Liver (tissue), 8 donors: ENCODE measurements at regions not wholly inside any gene's neighbourhood (a gene's known extent, or its start where the extent isn't known, plus 50 kb on each side); places are given as distances from the start of the nearest gene placed in this dataset.

Experiments
- DNase-seq: peaks from one replicate; pipeline ENCODE4 v3.0.0-alpha.2; 2017; ENCODE audit warnings: low spot score
- H3K27ac ChIP-seq, 2 donors: one replicate each; pipeline ENCODE4 v1.7.0; 2013; ENCODE audit warnings: inconsistent platforms in 2 of 2, low read length in 2 of 2, control low read depth in 1 of 2, low read depth in 1 of 2, mild to moderate bottlenecking in 1 of 2
- H3K27me3 ChIP-seq, 4 donors: one replicate each; pipeline versions ENCODE4 v1.6.1 to v1.7.0; 2013; ENCODE audit warnings: low read length in 3 of 4, inconsistent platforms in 1 of 4, mild to moderate bottlenecking in 1 of 4, moderate library complexity in 1 of 4; ENCODE audit not compliant: control insufficient read depth in 4 of 4, insufficient read depth in 4 of 4
- H3K36me3 ChIP-seq, 4 donors: one replicate each; pipeline versions ENCODE4 v1.6.1 to v1.7.0; 2013; ENCODE audit warnings: low read length in 3 of 4, mild to moderate bottlenecking in 3 of 4, low read depth in 1 of 4, moderate library complexity in 1 of 4; ENCODE audit not compliant: control insufficient read depth in 4 of 4, insufficient read depth in 3 of 4
- H3K4me1 ChIP-seq, 4 donors: one replicate each; pipeline versions ENCODE4 v1.6.1 to v1.7.0; 2013; ENCODE audit warnings: low read length in 3 of 4, mild to moderate bottlenecking in 3 of 4, moderate library complexity in 1 of 4; ENCODE audit not compliant: control insufficient read depth in 4 of 4, insufficient read depth in 4 of 4
- H3K4me3 ChIP-seq, 3 donors: one replicate each; pipeline versions ENCODE4 v1.6.1 to v1.7.0; 2013; ENCODE audit warnings: low read length in 3 of 3, control low read depth in 1 of 3, low read depth in 1 of 3, mild to moderate bottlenecking in 1 of 3
- H3K9ac ChIP-seq, 2 donors: one replicate each; pipeline ENCODE4 v1.7.0; 2013; ENCODE audit warnings: low read length in 2 of 2, mild to moderate bottlenecking in 2 of 2, moderate library complexity in 2 of 2, control low read depth in 1 of 2, low read depth in 1 of 2
- H3K9me3 ChIP-seq, 4 donors: one replicate each; pipeline versions ENCODE4 v1.6.1 to v1.7.0; 2013; ENCODE audit warnings: low read length in 3 of 4; ENCODE audit not compliant: control insufficient read depth in 4 of 4
- EGR1 ChIP-seq, 2 donors: IDR thresholded peaks; 2 replicates each; pipeline ENCODE4 v1.6.1; 2016 to 2018; ENCODE audit warnings: antibody characterized with exemption in 2 of 2, low read depth in 2 of 2
- FOXA1 ChIP-seq: IDR thresholded peaks from 2 replicates; pipeline ENCODE4 v1.6.1; 2016; ENCODE audit warnings: antibody characterized with exemption
- FOXA2 ChIP-seq: IDR thresholded peaks from 2 replicates; pipeline ENCODE4 v1.6.1; 2016; ENCODE audit warnings: antibody characterized with exemption
- GABPA ChIP-seq, 2 donors: IDR thresholded peaks in 1 of 2; conservative IDR thresholded peaks in 1 of 2; 2 replicates each; pipeline ENCODE4 v1.6.1; 2016; ENCODE audit warnings: antibody characterized with exemption in 2 of 2, mild to moderate bottlenecking in 1 of 2, moderate library complexity in 1 of 2
- HNF4A ChIP-seq, 2 donors: conservative IDR thresholded peaks; 2 replicates each; pipeline ENCODE4 v1.6.1; 2016; ENCODE audit warnings: antibody characterized with exemption in 2 of 2, mild to moderate bottlenecking in 2 of 2
- HNF4G ChIP-seq: IDR thresholded peaks from 2 replicates; pipeline ENCODE4 v1.6.1; 2016; ENCODE audit warnings: antibody characterized with exemption
- JUND ChIP-seq, 2 donors: IDR thresholded peaks; 2 replicates each; pipeline ENCODE4 v1.6.1; 2016; ENCODE audit warnings: antibody characterized with exemption in 2 of 2
- NR2F2 ChIP-seq: IDR thresholded peaks from 2 replicates; pipeline ENCODE4 v1.6.1; 2016; ENCODE audit warnings: antibody characterized with exemption
- RAD21 ChIP-seq, 2 donors: IDR thresholded peaks; 2 replicates each; pipeline ENCODE4 v1.6.1; 2016; ENCODE audit warnings: antibody characterized with exemption in 2 of 2, mild to moderate bottlenecking in 2 of 2
- RXRA ChIP-seq, 2 donors: IDR thresholded peaks; 2 replicates each; pipeline ENCODE4 v1.6.1; 2017 to 2018; ENCODE audit warnings: antibody characterized with exemption in 2 of 2, mild to moderate bottlenecking in 1 of 2
- SP1 ChIP-seq: IDR thresholded peaks from 2 replicates; pipeline ENCODE4 v1.6.1; 2018; ENCODE audit warnings: antibody characterized with exemption, mild to moderate bottlenecking
- TAF1 ChIP-seq: conservative IDR thresholded peaks from 2 replicates; pipeline ENCODE4 v1.6.1; 2016; ENCODE audit warnings: antibody characterized with exemption, mild to moderate bottlenecking
- YY1 ChIP-seq: IDR thresholded peaks from 2 replicates; pipeline ENCODE4 v1.6.1; 2016; ENCODE audit warnings: antibody characterized with exemption, mild to moderate bottlenecking
- WGBS: extraction: QIAGEN DNeasy Blood & Tissue Kit; methylation state at CpG from one replicate; pipeline ENCODE4 v1.1.7; 2013; 5-methylcytosine and 5-hydroxymethylcytosine counted together
- TF ChIP-seq, protein P1 (sequence below): fragments of 150-350 bp; IDR thresholded peaks from 2 replicates; pipeline ENCODE4 v1.5.1; 2017; ENCODE audit warnings: improper control_type of control experiment, low read depth, low read length; ENCODE audit not compliant: missing input control
- TF ChIP-seq, protein P2 (sequence below): IDR thresholded peaks from 2 replicates; pipeline ENCODE4 v1.6.1; 2016; ENCODE audit warnings: antibody characterized with exemption, mild to moderate bottlenecking
- TF ChIP-seq, protein P3 (sequence below): IDR thresholded peaks from 2 replicates; pipeline ENCODE4 v1.6.1; 2016; ENCODE audit warnings: antibody characterized with exemption
- TF ChIP-seq, protein P4 (sequence below): IDR thresholded peaks from 2 replicates; pipeline ENCODE4 v1.6.1; 2016; ENCODE audit warnings: antibody characterized with exemption
- donor health status: healthy.
- donor health status: healthy.
- donor health status: healthy.
- donor health status: healthy.
- donor health status: healthy.

DNA sequence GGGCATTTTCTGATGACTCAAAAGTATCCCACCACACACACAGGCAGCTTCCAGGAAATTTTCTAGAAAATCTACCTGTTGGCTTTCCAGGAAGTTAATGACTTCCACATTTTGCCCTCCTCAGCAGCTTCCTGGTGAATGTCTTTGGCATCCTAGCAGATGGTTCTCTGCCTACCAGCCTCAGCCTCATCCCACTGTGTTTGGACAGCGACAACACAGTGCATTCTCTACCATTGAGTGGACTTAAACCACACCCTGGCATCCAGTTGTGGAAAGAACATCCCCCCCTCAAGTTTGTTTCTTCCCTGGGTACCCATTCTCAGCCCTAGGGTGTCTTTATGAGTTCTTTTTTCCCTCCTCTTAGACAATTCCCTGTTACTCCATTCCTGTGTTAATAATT lies 50.8 kb upstream of the GADL1 start:
- H3K9ac ChIP-seq = no peak overlapping the region
- H3K27me3 ChIP-seq = no peaks in the 10 kb centered on the region
- no peak overlapping the region for H3K27ac ChIP-seq
- H3K4me3 ChIP-seq = no peak overlapping the region
- no peaks in the 10 kb centered on the region for H3K9me3 ChIP-seq
- TF ChIP-seq NR2F2 (no peak), TAF1 (no peak), GABPA (IDR thresholded peaks at IDR 0.05 in 1 of 2, conservative IDR thresholded peaks at IDR 0.05 in 1 of 2) (no peak)
- no peaks in the 10 kb centered on the region for H3K4me1 ChIP-seq
- DNase-seq = no peak
- H3K36me3 ChIP-seq = no peaks in the 10 kb centered on the region
- WGBS = 65% methylated on average over 1 of the region's 1 CpG

DNA sequence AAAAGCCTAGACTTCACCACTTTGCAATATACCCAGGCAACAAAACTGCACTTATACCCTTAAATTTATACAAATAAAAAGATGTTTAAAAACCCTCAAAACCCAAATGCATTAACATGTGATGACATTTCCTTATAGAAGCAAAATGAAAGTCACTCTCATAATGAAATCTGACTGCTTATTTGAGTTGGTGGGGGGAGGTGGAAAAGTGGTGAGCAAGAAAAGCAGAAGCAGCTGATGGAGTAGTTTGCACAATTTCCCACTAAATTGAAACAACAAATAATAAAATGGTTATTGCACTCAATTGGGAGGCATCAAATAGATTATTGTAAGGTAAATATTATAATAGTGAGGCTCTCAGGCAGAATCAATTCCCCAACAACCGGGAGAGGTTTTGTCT lies 54.0 kb upstream of the GADL1 start:
- no peak for DNase-seq
- Histone ChIP-seq H3K36me3 (no peaks in the 10 kb centered on the region), H3K27me3 (no peaks in the 10 kb centered on the region), H3K4me3 (no peak overlapping the region), H3K9me3 (no peaks in the 10 kb centered on the region), H3K27ac (no peak overlapping the region), H3K9ac (no peak overlapping the region), H3K4me1 (no peaks in the 10 kb centered on the region)
- 69% methylated on average over 1 of the region's 1 CpG for WGBS
- TF ChIP-seq GABPA (IDR thresholded peaks at IDR 0.05 in 1 of 2, conservative IDR thresholded peaks at IDR 0.05 in 1 of 2) (no peak), EGR1 (IDR thresholded peaks at IDR 0.05; ENCODE audit: low read depth in 2 of 2) (no peak), HNF4G (no peak), FOXA1 (no peak), RXRA (IDR thresholded peaks at IDR 0.05) (no peak), FOXA2 (no peak)

DNA sequence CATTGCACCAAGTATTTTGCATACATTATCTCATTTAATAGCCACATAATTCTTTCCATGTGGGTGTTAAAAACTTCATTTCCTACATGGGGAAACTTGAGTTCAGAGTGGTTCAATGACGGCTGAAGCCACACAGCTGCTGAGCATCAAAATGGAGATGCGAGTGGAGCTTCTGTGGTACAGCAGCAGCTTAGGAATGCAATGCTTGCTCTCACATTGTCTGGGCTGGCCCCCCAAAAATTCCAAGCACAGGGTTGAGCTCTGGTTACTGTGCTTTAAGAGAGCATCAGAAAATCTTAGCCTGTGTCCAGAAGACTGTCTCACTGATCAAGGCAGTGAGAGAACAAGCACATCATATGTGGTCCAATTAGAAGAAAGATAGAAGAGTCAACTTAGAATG lies 57.4 kb upstream of the GADL1 start:
- H3K27ac ChIP-seq = no peak overlapping the region
- no peak overlapping the region for H3K9ac ChIP-seq
- no peak for DNase-seq
- TF ChIP-seq, protein P1, sequence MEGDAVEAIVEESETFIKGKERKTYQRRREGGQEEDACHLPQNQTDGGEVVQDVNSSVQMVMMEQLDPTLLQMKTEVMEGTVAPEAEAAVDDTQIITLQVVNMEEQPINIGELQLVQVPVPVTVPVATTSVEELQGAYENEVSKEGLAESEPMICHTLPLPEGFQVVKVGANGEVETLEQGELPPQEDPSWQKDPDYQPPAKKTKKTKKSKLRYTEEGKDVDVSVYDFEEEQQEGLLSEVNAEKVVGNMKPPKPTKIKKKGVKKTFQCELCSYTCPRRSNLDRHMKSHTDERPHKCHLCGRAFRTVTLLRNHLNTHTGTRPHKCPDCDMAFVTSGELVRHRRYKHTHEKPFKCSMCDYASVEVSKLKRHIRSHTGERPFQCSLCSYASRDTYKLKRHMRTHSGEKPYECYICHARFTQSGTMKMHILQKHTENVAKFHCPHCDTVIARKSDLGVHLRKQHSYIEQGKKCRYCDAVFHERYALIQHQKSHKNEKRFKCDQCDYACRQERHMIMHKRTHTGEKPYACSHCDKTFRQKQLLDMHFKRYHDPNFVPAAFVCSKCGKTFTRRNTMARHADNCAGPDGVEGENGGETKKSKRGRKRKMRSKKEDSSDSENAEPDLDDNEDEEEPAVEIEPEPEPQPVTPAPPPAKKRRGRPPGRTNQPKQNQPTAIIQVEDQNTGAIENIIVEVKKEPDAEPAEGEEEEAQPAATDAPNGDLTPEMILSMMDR = no peak
- TF ChIP-seq SP1 (no peak), TAF1 (no peak), HNF4A (conservative IDR thresholded peaks at IDR 0.05) (no peak), FOXA1 (no peak), RAD21 (IDR thresholded peaks at IDR 0.05) (no peak), EGR1 (IDR thresholded peaks at IDR 0.05; ENCODE audit: low read depth in 2 of 2) (no peak), YY1 (no peak), JUND (IDR thresholded peaks at IDR 0.05) (no peak), HNF4G (no peak), FOXA2 (no peak)
- TF ChIP-seq, protein P2, sequence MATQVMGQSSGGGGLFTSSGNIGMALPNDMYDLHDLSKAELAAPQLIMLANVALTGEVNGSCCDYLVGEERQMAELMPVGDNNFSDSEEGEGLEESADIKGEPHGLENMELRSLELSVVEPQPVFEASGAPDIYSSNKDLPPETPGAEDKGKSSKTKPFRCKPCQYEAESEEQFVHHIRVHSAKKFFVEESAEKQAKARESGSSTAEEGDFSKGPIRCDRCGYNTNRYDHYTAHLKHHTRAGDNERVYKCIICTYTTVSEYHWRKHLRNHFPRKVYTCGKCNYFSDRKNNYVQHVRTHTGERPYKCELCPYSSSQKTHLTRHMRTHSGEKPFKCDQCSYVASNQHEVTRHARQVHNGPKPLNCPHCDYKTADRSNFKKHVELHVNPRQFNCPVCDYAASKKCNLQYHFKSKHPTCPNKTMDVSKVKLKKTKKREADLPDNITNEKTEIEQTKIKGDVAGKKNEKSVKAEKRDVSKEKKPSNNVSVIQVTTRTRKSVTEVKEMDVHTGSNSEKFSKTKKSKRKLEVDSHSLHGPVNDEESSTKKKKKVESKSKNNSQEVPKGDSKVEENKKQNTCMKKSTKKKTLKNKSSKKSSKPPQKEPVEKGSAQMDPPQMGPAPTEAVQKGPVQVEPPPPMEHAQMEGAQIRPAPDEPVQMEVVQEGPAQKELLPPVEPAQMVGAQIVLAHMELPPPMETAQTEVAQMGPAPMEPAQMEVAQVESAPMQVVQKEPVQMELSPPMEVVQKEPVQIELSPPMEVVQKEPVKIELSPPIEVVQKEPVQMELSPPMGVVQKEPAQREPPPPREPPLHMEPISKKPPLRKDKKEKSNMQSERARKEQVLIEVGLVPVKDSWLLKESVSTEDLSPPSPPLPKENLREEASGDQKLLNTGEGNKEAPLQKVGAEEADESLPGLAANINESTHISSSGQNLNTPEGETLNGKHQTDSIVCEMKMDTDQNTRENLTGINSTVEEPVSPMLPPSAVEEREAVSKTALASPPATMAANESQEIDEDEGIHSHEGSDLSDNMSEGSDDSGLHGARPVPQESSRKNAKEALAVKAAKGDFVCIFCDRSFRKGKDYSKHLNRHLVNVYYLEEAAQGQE = no peak
- TF ChIP-seq, protein P3, sequence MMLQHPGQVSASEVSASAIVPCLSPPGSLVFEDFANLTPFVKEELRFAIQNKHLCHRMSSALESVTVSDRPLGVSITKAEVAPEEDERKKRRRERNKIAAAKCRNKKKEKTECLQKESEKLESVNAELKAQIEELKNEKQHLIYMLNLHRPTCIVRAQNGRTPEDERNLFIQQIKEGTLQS = no peak
- TF ChIP-seq, protein P4, sequence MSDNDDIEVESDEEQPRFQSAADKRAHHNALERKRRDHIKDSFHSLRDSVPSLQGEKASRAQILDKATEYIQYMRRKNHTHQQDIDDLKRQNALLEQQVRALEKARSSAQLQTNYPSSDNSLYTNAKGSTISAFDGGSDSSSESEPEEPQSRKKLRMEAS = no peak
- no peaks in the 10 kb centered on the region for H3K36me3 ChIP-seq
- H3K27me3 ChIP-seq = no peaks in the 10 kb centered on the region
- no peaks in the 10 kb centered on the region for H3K4me1 ChIP-seq
- no peak overlapping the region for H3K4me3 ChIP-seq
- 89% methylated on average over 2 of the region's 2 CpGs for WGBS
- no peaks in the 10 kb centered on the region for H3K9me3 ChIP-seq
